CD4-positive, alpha-beta T cell treated with Interleukin-1 beta for 1 hour (primary cell): ENCODE measurements at regions not wholly inside any gene's neighbourhood (a gene's known extent, or its start where the extent isn't known, plus 50 kb on each side); places are given as distances from the start of the nearest gene placed in this dataset.

Experiments used
- DNase-seq, 2 donors: peaks; one replicate each; pipeline ENCODE4 v3.0.0-alpha.2; 2020 to 2022

- no peak for DNase-seq
Observed at GRCh38 chr5:165624166-165624946, 2118.9 kb downstream of the MAT2B start.

- no peak for DNase-seq
Observed at GRCh38 chr5:165626161-165626560, 2120.7 kb downstream of the MAT2B start.

DNA sequence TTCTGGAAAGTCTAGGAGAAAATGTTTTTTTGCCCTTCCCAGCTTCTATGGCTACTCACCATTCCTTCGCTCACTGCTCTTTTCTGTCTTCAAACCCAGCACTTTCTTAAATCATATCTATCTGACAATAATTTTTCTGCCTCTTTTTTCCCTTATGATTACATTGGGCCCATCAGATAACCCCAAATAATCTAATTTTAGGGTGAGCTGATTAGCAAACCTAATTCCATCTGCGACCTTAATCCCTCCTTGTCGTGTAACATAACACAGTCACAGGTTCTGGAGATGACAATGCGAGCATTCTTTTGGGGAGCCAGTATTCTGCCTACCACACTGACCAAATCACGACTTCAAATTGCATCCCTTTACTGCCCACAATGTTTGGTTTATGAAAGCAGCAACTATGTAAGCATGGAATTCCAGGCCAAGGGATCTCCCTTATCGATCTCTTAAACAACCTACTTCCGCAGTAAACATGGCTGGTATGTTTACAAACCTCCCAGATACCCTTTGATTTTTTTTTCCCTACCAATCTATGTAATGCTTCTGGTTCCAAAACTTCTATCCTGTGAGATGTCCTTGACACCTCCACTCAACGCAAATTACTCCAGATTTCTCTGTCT is 2122.2 kb downstream of the MAT2B start:
- no peak for DNase-seq

DNA sequence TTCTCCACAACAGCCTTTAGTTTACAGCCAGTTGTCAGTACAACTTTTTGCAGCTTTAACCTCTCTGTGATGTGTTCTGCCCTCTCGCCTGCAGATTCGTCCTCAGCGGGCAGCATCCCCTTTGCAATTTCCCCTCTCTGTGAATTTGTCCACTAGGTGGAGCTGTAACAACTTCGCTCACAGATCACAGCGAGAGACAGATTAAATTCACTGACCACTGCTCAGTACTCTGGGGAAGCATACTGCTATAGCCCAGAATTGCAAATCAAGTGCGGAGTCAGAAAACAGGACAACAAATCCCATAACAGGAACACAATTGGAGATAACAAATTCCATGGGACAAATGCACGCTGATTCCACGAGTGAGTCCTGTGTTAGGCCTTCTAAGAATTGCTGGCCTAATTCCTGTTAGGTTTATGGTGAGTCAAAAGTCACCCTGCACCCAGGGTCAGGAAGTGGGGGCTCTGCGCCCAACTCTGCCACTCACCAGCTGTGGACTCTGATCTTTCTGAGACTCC is 2124.9 kb downstream of the MAT2B start:
- no peak for DNase-seq

DNA sequence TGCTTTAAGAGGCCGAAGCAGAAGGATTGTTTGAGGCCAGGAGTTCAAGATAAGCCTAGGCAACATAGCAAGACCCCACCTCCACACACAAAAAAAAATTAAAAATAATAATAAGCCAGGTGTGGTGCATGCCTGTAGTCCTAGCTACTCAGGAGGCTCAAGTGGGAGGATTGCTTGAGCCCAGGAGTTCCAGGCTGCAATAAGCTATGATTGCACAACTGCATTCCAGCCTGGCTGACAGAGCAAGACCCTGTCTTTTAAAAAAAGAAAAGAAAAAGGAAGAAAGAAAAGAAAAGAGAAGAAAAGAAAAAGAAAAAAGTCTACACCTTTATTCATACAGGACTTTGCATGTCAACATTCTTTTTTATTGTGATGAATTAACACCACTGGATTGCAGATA is 2125.8 kb downstream of the MAT2B start:
- no peak for DNase-seq

DNA sequence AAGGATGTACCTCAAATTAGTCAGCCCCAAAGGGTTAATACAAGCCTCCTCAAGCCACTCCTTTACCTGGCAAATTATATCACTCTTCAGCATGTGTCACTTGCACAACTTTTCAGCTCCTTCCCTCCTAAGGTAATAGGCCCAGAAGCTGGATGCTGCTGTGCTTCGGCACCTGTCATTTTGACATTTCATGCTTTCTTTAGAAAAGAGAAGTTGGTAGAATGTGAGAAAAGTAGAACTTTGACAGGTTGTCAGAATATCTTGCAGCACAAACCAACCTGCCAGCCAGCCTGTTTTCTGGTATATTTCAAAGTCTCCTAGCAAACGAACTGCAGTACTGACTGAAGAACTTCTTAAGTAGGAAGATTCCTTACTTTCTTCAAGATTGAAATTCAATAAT is 2136.9 kb downstream of the MAT2B start:
- DNase-seq: no peak

- DNase-seq: no peak
Observed at GRCh38 chr5:165665735-165666400, 2160.4 kb downstream of the MAT2B start.

DNA sequence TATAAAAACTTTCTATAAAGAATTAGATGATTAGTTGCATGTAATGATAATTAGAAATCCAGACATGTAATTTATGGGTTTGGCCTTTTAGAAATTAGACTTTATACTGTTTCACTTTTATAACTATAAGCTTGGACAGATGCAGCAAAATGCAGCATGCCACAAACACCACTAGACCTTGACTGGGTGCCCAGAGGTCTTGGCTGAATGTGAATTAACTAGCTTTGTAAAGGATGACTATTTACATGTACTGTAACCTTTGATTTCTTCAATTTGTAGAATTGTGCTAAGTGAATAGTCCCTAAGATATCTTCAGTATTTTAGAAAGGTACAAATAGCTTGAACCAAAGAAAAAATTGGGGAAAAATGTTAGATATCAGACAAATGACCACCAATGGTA is 2168.1 kb downstream of the MAT2B start:
- no peak for DNase-seq

DNA sequence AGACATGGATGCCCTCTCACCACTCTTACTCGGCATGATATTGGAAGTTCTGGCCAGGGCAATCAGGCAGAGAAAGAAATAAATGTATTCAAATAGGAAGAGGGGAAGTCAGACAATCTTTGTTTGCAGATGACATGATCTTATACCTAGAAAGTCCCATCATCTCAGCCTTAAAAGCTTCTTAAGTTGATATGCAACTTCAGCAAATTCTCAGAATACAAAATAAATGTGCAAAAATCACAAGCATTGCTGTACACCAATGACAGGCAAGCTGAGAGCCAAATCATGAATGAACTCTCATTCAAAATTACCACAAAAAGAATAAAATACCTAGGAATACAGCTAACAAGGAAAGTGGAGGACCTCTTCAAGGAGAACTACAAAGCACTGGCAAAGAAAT is 2190.4 kb downstream of the MAT2B start:
- no peak for DNase-seq

DNA sequence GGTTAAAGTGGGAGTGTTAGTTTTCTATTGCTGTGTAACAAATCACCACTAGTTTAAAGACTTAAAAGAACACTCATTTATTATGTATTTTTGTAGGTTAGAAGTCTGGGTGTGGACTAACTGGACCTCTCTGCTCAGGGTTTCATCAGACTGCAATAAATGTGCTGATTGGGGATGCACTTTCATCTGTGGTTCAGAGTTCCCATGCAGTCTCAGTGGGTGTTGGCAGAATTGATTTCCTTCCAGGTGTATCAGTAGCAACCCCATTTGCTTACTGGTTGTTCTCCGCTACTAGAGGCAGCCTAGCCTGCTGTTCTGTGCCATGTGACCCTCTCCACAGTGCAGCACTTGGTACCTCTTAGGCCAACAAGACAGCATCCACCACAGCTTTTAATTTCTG is 2200.5 kb downstream of the MAT2B start:
- DNase-seq: no peak

- no peak for DNase-seq
Observed at GRCh38 chr5:165712011-165712410, 2206.6 kb downstream of the MAT2B start.

- no peak for DNase-seq
Observed at GRCh38 chr5:165714598-165714997, 2209.2 kb downstream of the MAT2B start.

DNA sequence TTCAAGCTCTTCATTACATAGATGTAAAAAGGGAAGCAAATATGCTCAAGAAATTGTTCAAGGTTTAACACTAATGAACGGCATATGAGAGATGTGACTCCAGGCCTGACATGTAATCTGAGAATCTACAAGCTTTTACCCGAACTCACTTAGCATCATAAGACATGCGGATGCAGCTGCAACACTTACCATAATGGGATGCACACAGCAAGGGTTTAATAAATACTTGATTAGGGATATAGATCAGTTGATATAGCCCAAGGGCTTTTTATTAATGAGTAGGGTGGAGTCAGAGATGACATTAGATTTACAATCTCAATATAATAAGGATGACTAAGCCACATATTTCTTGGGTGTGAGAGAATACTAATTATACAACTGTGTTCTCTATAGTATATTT is 2215.5 kb downstream of the MAT2B start:
- no peak for DNase-seq

- no peak for DNase-seq
Observed at GRCh38 chr5:165722401-165722800, 2217.0 kb downstream of the MAT2B start.

- DNase-seq: no peak
Observed at GRCh38 chr5:165723931-165724330, 2218.5 kb downstream of the MAT2B start.

DNA sequence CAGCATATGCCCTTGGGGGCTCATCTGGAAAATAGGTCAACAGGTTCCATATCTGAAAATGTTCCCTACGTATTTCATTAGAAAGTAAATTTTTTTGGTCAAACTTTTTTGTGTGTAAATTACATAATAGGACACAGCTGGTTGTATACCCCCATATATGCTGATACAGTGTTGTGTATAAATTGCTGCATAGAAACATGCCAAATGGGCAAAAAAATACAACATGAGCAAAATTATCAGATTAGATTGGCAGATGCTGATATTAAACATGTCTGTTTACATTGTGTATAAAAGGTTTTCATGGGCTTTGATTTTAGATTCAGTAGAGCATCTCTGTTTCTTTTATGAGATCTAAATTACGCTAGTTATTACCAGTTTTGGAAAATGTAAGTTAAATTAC is 2223.0 kb downstream of the MAT2B start:
- no peak for DNase-seq

DNA sequence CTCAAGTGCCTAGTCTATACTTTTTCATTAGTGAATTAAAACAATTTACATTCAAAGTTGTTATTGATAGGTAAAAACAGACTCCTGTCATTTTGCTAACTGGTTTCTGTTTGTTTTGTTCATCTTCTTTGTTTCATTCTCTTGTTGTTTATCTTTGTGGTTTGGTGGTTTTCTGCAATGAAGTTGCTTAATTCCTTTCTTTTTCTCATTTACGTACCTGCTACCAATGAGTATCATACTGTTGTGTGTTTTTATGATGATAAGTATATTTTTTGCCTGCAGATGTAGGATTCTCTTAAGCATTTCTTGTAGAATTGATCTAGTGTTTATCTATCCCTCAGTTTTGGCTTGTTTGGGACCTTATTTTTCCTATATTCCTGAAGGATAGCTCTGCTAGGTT is 2230.0 kb downstream of the MAT2B start:
- DNase-seq: no peak

- no peak for DNase-seq
Observed at GRCh38 chr5:165739079-165739741, 2233.8 kb downstream of the MAT2B start.

GRCh38 chr5:165757791-165758190 is 2252.4 kb downstream of the MAT2B start:
- DNase-seq: no peak

- DNase-seq: no peak
Observed at GRCh38 chr5:165775111-165775510, 2269.7 kb downstream of the MAT2B start.

DNA sequence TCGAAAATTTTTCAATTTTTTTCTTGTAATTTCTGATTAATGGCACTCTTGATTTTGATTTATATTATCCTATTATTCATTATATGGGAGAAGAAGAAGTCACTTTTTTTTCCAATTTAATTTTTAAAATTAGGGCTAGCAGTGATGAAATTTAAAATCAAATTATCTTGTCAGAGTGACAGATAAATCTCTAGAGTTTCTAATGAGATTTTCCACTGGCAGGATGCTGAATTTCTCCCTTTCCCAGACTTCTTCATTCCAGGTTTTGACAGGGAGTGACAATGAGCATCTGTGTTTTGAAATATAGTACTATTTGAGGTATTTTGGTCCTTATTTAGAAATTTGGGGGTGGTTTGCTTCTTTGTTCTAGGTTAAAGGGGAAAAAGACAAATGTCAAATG is 2274.1 kb downstream of the MAT2B start:
- no peak for DNase-seq

DNA sequence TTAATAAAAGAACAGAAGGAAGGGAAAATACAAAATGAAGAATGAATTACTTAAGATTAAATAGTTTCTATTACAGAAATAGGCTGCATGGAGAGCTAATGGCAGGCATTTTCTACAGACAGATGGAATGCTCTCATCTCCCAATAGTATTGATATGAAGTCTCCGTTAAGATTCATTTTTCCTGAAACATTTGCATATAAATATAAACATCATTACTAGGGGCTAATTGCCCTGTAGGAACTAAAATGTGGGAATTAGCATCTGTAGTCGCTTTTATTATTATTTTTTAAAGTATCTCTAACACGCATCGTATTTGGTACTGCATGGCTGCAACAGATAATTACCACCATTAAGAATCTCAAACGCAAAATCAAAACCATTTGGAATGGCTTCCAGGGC is 2275.5 kb downstream of the MAT2B start:
- DNase-seq: no peak

DNA sequence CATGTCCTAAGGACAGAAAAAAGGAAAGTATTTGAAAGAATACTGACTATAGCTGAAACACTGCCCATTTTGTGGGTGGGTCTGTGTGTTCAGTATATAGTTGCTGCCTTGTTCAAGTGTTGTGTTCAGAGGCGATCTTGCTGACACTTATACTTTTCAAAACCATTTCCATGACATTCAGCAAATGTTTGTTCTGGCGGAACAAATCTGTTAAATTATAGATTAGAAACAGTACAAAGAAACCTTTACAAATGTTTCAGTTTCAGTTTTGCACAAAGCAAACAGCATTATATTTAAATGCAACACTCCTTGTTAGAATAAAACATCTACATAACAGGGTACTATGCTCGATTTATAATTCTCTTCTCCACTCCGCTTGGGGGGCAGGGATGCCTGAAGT is 2276.3 kb downstream of the MAT2B start:
- DNase-seq: no peak

- DNase-seq: no peak
Observed at GRCh38 chr5:165783024-165783423, 2277.6 kb downstream of the MAT2B start.
